K562 (cell line): ENCODE measurements at regions not wholly inside any gene's neighbourhood (a gene's known extent, or its start where the extent isn't known, plus 50 kb on each side); places are given as distances from the start of the nearest gene placed in this dataset.

ENCODE experiments used
- ATAC-seq: fragments of 200-7000 bp; cut with Tn5 transposase; 3 replicates; pipeline ENCODE4 v1.9.1; 2020; ENCODE audit warnings: moderate library complexity
- BruUV-seq: library from RNA; stranded (reverse); fragments of 400-500 nt; replicated peaks from 2 replicates; lab custom pipeline; 2021; lab: Mats Ljungman, UMichigan
- CTCF ChIA-PET: fragments of 300-600 bp; formaldehyde crosslinking; extraction: SDS; loops from one replicate; lab custom pipeline; 2021; ENCODE audit warnings: low intra/inter-chr PET ratio; lab: Yijun Ruan, JAX
- POLR2A ChIA-PET: fragments of 300-600, 350-650 bp; sonication (Branson Sonifier 250); formaldehyde crosslinking; extraction: SDS; loops from one replicate; lab custom pipeline; 2021; ENCODE audit warnings: antibody characterized with exemption, inconsistent platforms; lab: Yijun Ruan, JAX
- DNase-seq, 4 experiments: peaks; one replicate each; pipeline versions ENCODE4 v3.0.0 to v3.0.0-alpha.2; 2011 to 2018; ENCODE audit warnings: low spot score in 3 of 4, mixed read lengths in 3 of 4; ENCODE audit errors: extremely low read depth in 1 of 4
- FAIRE-seq: peaks from 2 replicates; lab custom pipeline; 2011; peaks lifted over from hg19 to GRCh38; lab: Jason Lieb, UNC
- H2AFZ ChIP-seq: 2 replicates; pipeline ENCODE4 v1.6.0; 2011; ENCODE audit warnings: low read depth, low read length, control low read depth, inconsistent platforms
- H3K27ac ChIP-seq: fragments of 200-600 bp; 3 replicates; pipeline ENCODE4 v1.8.0; 2011; ENCODE audit warnings: low read depth, mild to moderate bottlenecking, control low read depth, inconsistent platforms, low read length, moderate library complexity, mixed read lengths; ENCODE audit errors: extremely low read depth
- H3K27me3 ChIP-seq, 2 experiments: fragments of 300-600 bp in 1 of 2; 2 replicates in 1 of 2; 3 replicates in 1 of 2; pipeline versions ENCODE4 v1.6.0 to v1.8.0; 2011; ENCODE audit warnings: inconsistent platforms in 2 of 2, low read length in 2 of 2, mild to moderate bottlenecking in 1 of 2, mixed read lengths in 1 of 2, moderate library complexity in 1 of 2; ENCODE audit not compliant: control insufficient read depth in 2 of 2, insufficient read depth in 2 of 2
- H3K36me3 ChIP-seq: fragments of 300-600 bp; 3 replicates; pipeline ENCODE4 v1.8.0; 2011; ENCODE audit warnings: mild to moderate bottlenecking, low read length, inconsistent platforms; ENCODE audit not compliant: control insufficient read depth, insufficient read depth
- H3K4me1 ChIP-seq, 2 experiments: fragments of 200-600 bp in 1 of 2; replicated peaks in 1 of 2; 2 replicates in 1 of 2; 3 replicates in 1 of 2; pipeline versions ENCODE4 v1.5.1 to v1.8.0; 2011; ENCODE audit warnings: inconsistent platforms in 2 of 2, low read length in 2 of 2, mild to moderate bottlenecking in 1 of 2, mixed read lengths in 1 of 2, moderate library complexity in 1 of 2; ENCODE audit not compliant: control insufficient read depth in 2 of 2, insufficient read depth in 2 of 2
- H3K4me2 ChIP-seq: 2 replicates; pipeline ENCODE4 v1.6.1; 2011; ENCODE audit warnings: low read length, control low read depth, inconsistent platforms, mixed read lengths; ENCODE audit not compliant: insufficient read depth
- H3K4me3 ChIP-seq: fragments of 200-600 bp; sonication (generic), shearing (Covaris generic); 2 replicates; pipeline ENCODE4 v1.5.1; 2016; ENCODE audit warnings: control low read depth, inconsistent platforms
- H3K79me2 ChIP-seq: fragments of 200-600 bp; 3 replicates; pipeline ENCODE4 v1.8.0; 2011; ENCODE audit warnings: low read length, inconsistent platforms; ENCODE audit not compliant: control insufficient read depth, insufficient read depth
- H3K9ac ChIP-seq, 2 experiments: 2 replicates each; pipeline versions ENCODE4 v1.6.0 to v1.6.1; 2011; ENCODE audit warnings: low read depth in 2 of 2, low read length in 2 of 2, control low read depth in 1 of 2, inconsistent platforms in 1 of 2, mild to moderate bottlenecking in 1 of 2, mixed read lengths in 1 of 2; ENCODE audit not compliant: insufficient read depth in 1 of 2
- H3K9me1 ChIP-seq: one replicate; pipeline ENCODE4 v1.6.0; 2011; ENCODE audit warnings: inconsistent platforms, mild to moderate bottlenecking, low read length, moderate library complexity; ENCODE audit not compliant: control insufficient read depth, insufficient read depth
- H3K9me3 ChIP-seq: replicated peaks from 2 replicates; pipeline ENCODE4 v1.5.1; 2011; ENCODE audit warnings: low read depth, low read length, inconsistent platforms; ENCODE audit not compliant: control insufficient read depth, insufficient read depth
- H4K20me1 ChIP-seq: replicated peaks from 2 replicates; pipeline ENCODE4 v1.6.1; 2011; ENCODE audit warnings: low read length, inconsistent platforms, mixed read lengths; ENCODE audit not compliant: control insufficient read depth, insufficient read depth
- CREBBP ChIP-seq: IDR thresholded peaks from one replicate; pipeline ENCODE4 v1.6.1; 2012; ENCODE audit warnings: low read depth, mild to moderate bottlenecking, control low read depth, inconsistent platforms, low read length
- GTF2F1 ChIP-seq: IDR thresholded peaks from 2 replicates; pipeline ENCODE4 v1.6.1; 2011; ENCODE audit warnings: low read depth, low read length, improper control_type of control experiment
- PML ChIP-seq: IDR thresholded peaks from 2 replicates; pipeline ENCODE4 v1.6.1; 2012; ENCODE audit warnings: low read length, inconsistent platforms
- RBM17 ChIP-seq: fragments of 200-400 bp; formaldehyde crosslinking; IDR thresholded peaks from 2 replicates; pipeline ENCODE4 v1.6.1; 2017; ENCODE audit warnings: low read depth, mild to moderate bottlenecking, low read length, borderline replicate concordance
- SIN3B ChIP-seq: fragments of 450-650 bp; IDR thresholded peaks from 2 replicates; pipeline ENCODE4 v1.6.1; 2017; ENCODE audit warnings: low read depth, mild to moderate bottlenecking, moderate library complexity
- SMAD1 ChIP-seq: fragments of 150-350 bp; IDR thresholded peaks from 2 replicates; pipeline ENCODE4 v1.6.1; 2014; ENCODE audit warnings: low read length, low read depth; ENCODE audit not compliant: partially characterized antibody
- STAT5B ChIP-seq: fragments of 250-450 bp; sonication (Bioruptor Pico); IDR thresholded peaks from 2 replicates; pipeline ENCODE4 v1.8.0; 2021; ENCODE audit warnings: mild to moderate bottlenecking, inconsistent platforms
- TEAD4 ChIP-seq, 2 experiments: sonication (generic) in 1 of 2; formaldehyde crosslinking in 1 of 2; IDR thresholded peaks; 2 replicates each; pipeline versions ENCODE4 v1.6.1 to v1.8.0; 2012 to 2022; ENCODE audit warnings: borderline replicate concordance in 1 of 2, inconsistent platforms in 1 of 2, low read length in 1 of 2, mild to moderate bottlenecking in 1 of 2, missing genetic modification reagents in 1 of 2
- U2AF1 ChIP-seq: fragments of 200-400 bp; formaldehyde crosslinking; optimal IDR thresholded peaks from 2 replicates; pipeline ENCODE3; 2017; ENCODE audit warnings: mild to moderate bottlenecking, low read depth, low read length, moderate library complexity
- ZNF184 ChIP-seq: sonication (generic); formaldehyde crosslinking; IDR thresholded peaks from 2 replicates; pipeline ENCODE4 v1.5.0; 2020; ENCODE audit warnings: missing genetic modification reagents
- ZNF778 ChIP-seq: fragments of 450-650 bp; formaldehyde crosslinking; IDR thresholded peaks from 2 replicates; pipeline ENCODE4 v1.4.0; 2020; ENCODE audit warnings: mild to moderate bottlenecking, moderate library complexity
- WGBS: fragments of 100-300 bp; shearing (Covaris generic); methylation state at CpG from one replicate; pipeline ENCODE4 v1.1.6; 2016; ENCODE audit warnings: low coverage, mixed read lengths; ENCODE audit not compliant: insufficient coverage; ENCODE audit errors: missing lambda C conversion rate; 5-methylcytosine and 5-hydroxymethylcytosine counted together
- in situ Hi-C: fragments of 300-500 bp; cut with MboI; formaldehyde crosslinking; loops from 4 replicates; pipeline ENCODE4 v1.15.0; 2018; ENCODE audit warnings: inconsistent platforms, mixed read lengths
- intact Hi-C: fragments of 100-400 bp; cut with micrococcal nuclease; formaldehyde crosslinking; loops from 2 replicates; pipeline ENCODE4 v1.14.2; 2022
- TF ChIP-seq, protein P1 (sequence below): fragments of 150-350 bp; conservative IDR thresholded peaks from 2 replicates; pipeline ENCODE4 v1.6.1; 2014; ENCODE audit warnings: low read length

DNA sequence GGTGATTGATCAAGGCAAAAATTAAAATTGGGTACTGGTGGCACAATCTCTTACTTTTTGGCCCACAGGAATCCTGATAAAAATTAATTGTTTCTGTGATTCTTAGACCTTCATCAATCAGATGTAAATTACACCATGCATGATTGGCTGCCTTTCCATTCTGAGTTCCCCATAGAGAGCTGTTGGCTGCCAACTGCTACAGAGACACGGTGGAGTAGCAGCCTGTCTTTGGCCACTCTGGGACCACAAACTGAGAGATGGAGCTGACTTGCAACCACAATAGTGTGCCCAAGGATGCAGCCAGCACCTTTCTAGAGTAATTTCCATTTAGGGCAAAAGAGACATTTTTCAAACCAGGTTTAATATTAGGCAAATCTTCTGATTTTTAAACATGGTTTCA is 274.3 kb upstream of the MMS22L start:
- DNase-seq (no peak), FAIRE-seq (no peak), ATAC-seq (no peak)
- Histone ChIP-seq H3K4me2 (no peak overlapping the region), H3K9me3 (no peaks in the 10 kb centered on the region), H3K27me3 (no peaks in the 10 kb centered on the region), H3K79me2 (no peaks in the 10 kb centered on the region), H3K4me3 (no peak overlapping the region), H2AFZ (no peak overlapping the region), H3K4me1 (no peaks in the 10 kb centered on the region), H3K9me1 (no peaks in the 10 kb centered on the region), H3K36me3 (no peaks in the 10 kb centered on the region), H3K9ac (no peak overlapping the region), H3K27ac (no peak overlapping the region), H4K20me1 (no peaks in the 10 kb centered on the region)
- CTCF ChIA-PET: no interaction called here
- TF ChIP-seq U2AF1: no peak
- TF ChIP-seq PML: no peak
- TF ChIP-seq STAT5B (CRISPR knock-in tag): no peak
- TF ChIP-seq CREBBP: no peak
- no peak for TF ChIP-seq GTF2F1
- no peak for TF ChIP-seq TEAD4 (IDR thresholded peaks at IDR 0.05; ENCODE audit: low read length)
- TF ChIP-seq TEAD4 (CRISPR knock-in tag; IDR thresholded peaks at IDR 0.05; ENCODE audit: borderline replicate concordance): no peak
- in situ Hi-C loops: no loop called here
- POLR2A ChIA-PET: no interaction called here
- no TSS peak for BruUV-seq
- intact Hi-C loops: no loop called here
- WGBS: 0% methylated on average over 1 of the region's 1 CpG

DNA sequence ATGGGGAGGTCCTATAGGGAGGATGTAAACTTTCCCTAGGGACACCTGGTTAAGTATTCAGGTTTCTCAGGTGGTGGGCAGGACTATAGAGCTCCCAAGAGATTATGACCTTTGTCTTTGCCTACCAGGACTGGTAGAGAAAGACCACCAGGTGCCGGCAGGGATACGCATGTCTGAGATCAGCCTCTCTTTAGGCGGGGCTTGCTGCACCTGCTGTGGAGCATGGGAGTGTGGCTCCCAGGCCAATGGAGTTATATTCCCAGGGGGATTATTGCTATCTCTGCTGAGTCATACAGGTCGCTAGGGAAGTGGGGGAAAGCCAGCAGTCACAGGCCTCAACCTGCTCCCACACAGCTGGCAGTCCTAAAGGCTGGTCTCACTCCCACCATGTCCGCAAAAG is 280.5 kb upstream of the MMS22L start:
- H3K36me3 ChIP-seq: no peaks in the 10 kb centered on the region
- ChIA-PET CTCF (no interaction called here), POLR2A (no interaction called here)
- DNase-seq (no peak), ATAC-seq (no peak), FAIRE-seq (no peak)
- H3K4me3 ChIP-seq: no peak overlapping the region
- no peak overlapping the region for H3K9ac ChIP-seq
- H4K20me1 ChIP-seq: no peaks in the 10 kb centered on the region
- WGBS: 9% methylated on average over 5 of the region's 5 CpGs
- no peak overlapping the region for H3K4me2 ChIP-seq
- H3K9me1 ChIP-seq: no peaks in the 10 kb centered on the region
- no peak overlapping the region for H2AFZ ChIP-seq
- no peaks in the 10 kb centered on the region for H3K9me3 ChIP-seq
- H3K79me2 ChIP-seq: no peaks in the 10 kb centered on the region
- no peaks in the 10 kb centered on the region for H3K4me1 ChIP-seq
- in situ Hi-C loops: no loop called here
- no peak overlapping the region for H3K27ac ChIP-seq
- BruUV-seq: no TSS peak
- intact Hi-C loops: no loop called here
- H3K27me3 ChIP-seq: no peaks in the 10 kb centered on the region
- TF ChIP-seq ZNF778 (no peak), ZNF184 (CRISPR knock-in tag) (no peak), SIN3B (no peak), SMAD1 (no peak), RBM17 (no peak)
- TF ChIP-seq, protein P1, sequence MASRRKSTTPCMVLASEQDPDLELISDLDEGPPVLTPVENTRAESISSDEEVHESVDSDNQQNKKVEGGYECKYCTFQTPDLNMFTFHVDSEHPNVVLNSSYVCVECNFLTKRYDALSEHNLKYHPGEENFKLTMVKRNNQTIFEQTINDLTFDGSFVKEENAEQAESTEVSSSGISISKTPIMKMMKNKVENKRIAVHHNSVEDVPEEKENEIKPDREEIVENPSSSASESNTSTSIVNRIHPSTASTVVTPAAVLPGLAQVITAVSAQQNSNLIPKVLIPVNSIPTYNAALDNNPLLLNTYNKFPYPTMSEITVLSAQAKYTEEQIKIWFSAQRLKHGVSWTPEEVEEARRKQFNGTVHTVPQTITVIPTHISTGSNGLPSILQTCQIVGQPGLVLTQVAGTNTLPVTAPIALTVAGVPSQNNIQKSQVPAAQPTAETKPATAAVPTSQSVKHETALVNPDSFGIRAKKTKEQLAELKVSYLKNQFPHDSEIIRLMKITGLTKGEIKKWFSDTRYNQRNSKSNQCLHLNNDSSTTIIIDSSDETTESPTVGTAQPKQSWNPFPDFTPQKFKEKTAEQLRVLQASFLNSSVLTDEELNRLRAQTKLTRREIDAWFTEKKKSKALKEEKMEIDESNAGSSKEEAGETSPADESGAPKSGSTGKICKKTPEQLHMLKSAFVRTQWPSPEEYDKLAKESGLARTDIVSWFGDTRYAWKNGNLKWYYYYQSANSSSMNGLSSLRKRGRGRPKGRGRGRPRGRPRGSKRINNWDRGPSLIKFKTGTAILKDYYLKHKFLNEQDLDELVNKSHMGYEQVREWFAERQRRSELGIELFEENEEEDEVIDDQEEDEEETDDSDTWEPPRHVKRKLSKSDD: no peak
